ENCODE measurements at regions not wholly inside any gene's neighbourhood (a gene's known extent, or its start where the extent isn't known, plus 50 kb on each side); places are given as distances from the start of the nearest gene placed in this dataset.

GRCh38 chr14:81668626-81669274 is 135.1 kb upstream of the SEL1L start:
- intact Hi-C loops (cut with micrococcal nuclease), result no loop called here

- intact Hi-C loops (cut with micrococcal nuclease), result no loop called here
These were observed 135.7 kb upstream of the SEL1L start for GRCh38 chr14:81669308-81669707.

GRCh38 chr14:81673930-81674329 is 140.3 kb upstream of the SEL1L start:
- intact Hi-C loops (cut with micrococcal nuclease), result no loop called here

DNA sequence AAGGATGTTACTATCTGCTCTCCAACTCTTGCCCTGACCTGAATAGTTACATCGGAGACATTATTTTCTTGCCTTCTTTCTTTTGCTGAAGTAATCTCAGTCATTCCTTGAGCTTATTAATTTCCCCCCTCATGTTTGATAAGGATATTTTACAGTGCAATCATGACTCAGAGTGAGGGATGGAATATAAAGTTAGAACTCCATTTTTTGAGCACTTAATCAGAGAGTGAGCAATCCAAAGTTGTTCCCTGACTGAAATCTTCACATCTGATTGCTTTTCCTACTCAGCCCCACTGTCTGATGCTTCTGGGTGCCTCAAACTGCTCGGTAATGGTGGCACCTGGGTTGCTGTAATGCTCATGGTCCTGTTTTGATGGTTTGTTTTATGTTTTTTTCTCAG is 142.7 kb upstream of the SEL1L start:
- intact Hi-C loops (cut with micrococcal nuclease), result no loop called here

- intact Hi-C loops (cut with micrococcal nuclease), result no loop called here
These were observed 143.2 kb upstream of the SEL1L start for GRCh38 chr14:81676879-81677278.

DNA sequence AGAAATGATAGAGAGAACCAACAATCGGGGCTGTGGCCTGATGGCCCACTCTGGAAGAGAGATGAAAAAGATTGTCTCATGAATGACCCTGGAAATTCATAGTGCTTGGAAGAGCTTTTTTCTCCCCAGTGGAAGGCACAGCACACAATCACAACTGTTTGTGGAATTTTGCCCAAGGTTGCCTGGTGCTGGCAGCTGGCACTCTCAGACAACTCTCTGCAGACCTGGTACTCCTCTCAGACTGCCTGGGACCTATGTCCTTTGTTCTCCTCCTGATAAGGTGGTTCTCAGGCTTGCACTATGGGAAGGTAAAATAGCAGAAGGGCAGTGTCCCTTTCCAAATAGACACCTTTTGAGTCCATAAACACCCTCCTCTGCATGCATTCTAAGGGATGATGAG is 144.1 kb upstream of the SEL1L start:
- intact Hi-C loops (cut with micrococcal nuclease), result no loop called here

GRCh38 chr14:81679226-81679625 is 145.6 kb upstream of the SEL1L start:
- intact Hi-C loops (cut with micrococcal nuclease), result no loop called here

- intact Hi-C loops (cut with micrococcal nuclease), result no loop called here
These were observed 147.9 kb upstream of the SEL1L start for GRCh38 chr14:81681541-81681940.

GRCh38 chr14:81682134-81682533 is 148.5 kb upstream of the SEL1L start:
- intact Hi-C loops (cut with micrococcal nuclease), result no loop called here

DNA sequence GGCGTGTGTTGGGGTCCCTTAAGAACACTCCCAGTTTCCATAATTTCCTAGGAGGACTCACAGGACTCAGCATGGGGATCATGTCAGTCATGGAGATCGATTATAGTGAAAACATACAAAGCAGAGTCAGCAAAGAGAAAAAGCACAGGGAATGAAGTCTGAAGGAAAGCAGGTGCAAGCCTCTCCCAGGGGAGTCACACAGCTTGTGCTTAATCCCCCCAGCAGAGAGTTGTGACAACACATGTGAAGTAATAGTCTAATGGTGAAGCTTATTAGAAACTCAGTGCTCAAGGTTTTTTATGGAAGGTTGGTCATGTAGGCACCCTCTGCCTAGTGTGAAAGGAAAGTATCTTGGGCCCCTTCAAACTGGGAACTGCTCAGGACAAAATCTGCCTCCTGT is 149.0 kb upstream of the SEL1L start:
- intact Hi-C loops (cut with micrococcal nuclease), result no loop called here

DNA sequence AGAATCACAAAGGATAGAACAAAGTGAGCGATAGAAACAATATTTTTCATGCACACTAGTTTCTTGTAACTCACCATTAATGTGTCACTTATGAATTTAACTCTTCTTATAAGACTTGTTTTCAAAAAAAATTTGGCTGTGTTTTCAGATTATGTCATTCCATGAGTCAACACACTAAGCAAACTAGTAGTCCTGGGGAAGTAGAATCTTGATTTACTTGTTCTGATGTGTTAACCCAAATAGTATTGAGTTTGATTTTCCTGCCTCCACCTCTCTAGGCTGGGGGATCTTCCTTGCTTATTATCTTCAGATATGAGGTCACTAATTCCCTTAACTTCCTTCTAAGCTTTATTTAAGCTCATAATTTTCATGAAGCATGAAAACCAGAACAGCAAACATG is 151.0 kb upstream of the SEL1L start:
- intact Hi-C loops (cut with micrococcal nuclease), result no loop called here

DNA sequence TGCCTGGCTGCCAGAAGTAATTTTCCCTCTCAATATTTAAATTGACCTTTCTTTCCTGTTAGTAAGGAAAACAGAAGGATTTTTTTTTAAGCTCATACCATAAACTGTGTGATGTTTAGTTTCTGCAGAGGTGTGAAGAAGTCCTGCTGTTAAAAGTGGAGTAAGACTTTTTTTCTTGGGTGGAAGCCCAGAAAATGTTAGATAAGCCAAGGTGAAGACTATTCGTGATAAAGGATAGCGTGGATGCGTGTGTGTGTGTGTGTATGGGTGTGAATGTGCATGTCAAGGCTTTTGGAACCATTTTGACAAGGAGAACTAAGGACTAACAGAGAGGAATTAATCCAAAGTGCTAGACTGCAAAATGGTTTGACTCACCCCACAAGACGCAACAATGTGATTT is 152.9 kb upstream of the SEL1L start:
- intact Hi-C loops (cut with micrococcal nuclease), result no loop called here

- intact Hi-C loops (cut with micrococcal nuclease), result no loop called here
These were observed 158.3 kb upstream of the SEL1L start for GRCh38 chr14:81691931-81692330.

DNA sequence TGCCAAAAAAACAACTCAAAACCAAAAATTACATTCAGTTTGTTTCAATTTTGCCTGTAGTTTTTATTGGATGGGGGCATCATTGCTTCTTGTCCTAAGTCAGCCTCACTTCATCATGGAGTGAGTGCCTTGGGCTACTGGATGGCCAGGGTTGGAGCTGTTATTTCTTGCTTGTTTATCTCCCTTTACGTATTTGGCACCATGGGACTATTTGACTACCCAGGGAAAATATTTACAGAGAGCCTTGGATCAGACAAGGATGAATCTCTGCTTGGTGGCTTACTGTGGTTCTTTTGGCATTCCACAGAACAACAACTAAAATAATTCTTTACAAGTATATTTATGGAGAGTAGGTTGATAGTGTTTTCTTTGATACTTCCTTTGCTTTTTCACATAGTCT is 160.8 kb upstream of the SEL1L start:
- intact Hi-C loops (cut with micrococcal nuclease), result no loop called here

DNA sequence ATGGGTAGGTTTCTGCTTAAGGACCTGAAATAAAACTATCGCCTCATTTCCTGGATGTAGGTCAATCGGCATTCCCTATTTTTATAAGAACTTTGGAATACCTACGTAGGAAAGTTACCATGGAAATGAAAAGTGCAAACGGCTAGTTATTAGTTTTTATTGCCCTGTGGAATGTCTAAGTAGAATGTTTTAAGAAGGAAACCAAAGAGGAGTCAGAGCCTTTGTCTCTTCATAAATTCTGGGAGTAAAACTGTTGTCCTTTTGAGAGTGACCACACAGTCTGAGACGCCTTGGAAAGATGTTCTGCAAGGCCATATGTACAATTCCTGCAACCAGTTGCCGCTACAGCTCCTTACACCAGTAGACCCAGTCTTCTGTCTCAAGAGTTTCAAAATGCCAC is 176.0 kb upstream of the SEL1L start:
- intact Hi-C loops (cut with micrococcal nuclease), result no loop called here

- intact Hi-C loops (cut with micrococcal nuclease), result no loop called here
These were observed 176.7 kb upstream of the SEL1L start for GRCh38 chr14:81710232-81710845.

DNA sequence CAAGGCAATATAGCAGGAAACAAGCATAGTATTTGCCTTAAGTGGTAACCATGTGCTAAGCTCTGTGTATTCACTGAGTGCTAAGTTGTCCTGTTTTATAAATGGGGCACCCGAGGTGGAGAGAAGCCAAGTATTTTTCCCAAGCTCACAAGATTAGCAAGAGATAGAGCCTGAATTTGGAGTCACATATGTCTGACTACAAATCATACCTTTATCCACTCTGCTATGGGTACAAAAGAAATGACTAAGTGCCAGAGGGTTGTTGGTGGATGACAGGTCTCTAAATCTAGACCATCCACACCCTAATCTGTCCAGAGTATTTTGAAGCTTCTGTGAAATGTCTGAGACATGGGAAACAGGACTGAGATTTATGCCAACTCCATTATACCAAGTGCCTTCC is 182.1 kb upstream of the SEL1L start:
- intact Hi-C loops (cut with micrococcal nuclease), result no loop called here

GRCh38 chr14:81716953-81717352 is 183.3 kb upstream of the SEL1L start:
- intact Hi-C loops (cut with micrococcal nuclease), result no loop called here

DNA sequence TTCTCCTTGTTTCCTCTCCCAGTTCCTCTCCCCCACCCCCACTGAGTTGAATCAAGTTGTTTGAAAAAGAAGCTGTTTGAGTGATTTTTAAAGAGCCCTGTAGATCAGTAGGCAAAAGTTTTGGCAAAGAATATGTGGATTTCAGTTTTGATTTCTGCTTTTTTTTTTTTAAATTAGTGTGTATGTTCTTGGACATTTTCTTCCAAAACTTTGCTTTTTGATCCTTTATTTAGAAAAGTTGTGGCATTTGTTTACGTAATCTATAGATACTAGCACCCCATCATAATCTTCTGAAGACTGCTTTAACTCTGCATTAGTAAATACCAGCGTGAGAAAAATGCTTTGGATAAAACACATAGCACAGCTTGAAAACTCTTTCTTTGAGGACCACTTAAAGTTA is 190.3 kb upstream of the SEL1L start:
- intact Hi-C loops (cut with micrococcal nuclease), result no loop called here

GRCh38 chr14:81727218-81727617 is 193.6 kb upstream of the SEL1L start:
- intact Hi-C loops (cut with micrococcal nuclease), result no loop called here

GRCh38 chr14:81728447-81728846 is 194.8 kb upstream of the SEL1L start:
- intact Hi-C loops (cut with micrococcal nuclease), result no loop called here

- intact Hi-C loops (cut with micrococcal nuclease), result no loop called here
These were observed 196.0 kb upstream of the SEL1L start for GRCh38 chr14:81729622-81730021.

DNA sequence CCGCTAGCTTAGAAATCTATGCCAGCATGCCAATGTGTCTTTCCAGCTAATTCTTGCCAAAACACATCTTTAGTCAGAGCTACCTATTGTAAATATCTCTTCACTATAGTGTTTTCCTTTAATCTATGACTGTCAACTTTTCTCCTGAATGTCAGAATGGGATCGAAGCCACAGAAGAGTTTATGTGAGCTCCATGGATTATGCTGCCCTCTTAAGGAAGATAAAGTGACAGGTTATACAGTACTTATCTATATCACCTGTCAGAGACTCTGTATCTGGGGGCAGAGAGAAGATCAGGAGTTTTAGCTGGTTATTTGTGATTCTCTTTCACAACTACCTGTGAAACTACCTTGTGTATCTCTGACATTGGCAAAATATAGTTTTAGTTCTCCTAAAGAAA is 204.3 kb upstream of the SEL1L start:
- intact Hi-C loops (cut with micrococcal nuclease), result no loop called here

Measured in T-helper 2 cell treated with Interferon-gamma antibody and Interleukin-4, amounts not matched to agents 100 ng/mL and 5 ng/mL, for 36 hours (primary cell).